HCT116 (cell line): ENCODE measurements at regions not wholly inside any gene's neighbourhood (a gene's known extent, or its start where the extent isn't known, plus 50 kb on each side); places are given as distances from the start of the nearest gene placed in this dataset.

ENCODE experiments used
- ATAC-seq: fragments of 200-7000 bp; cut with Tn5 transposase; 2 replicates; pipeline ENCODE4 v1.9.1; 2020; ENCODE audit warnings: mild to moderate bottlenecking, moderate library complexity
- BruUV-seq: library from RNA; stranded (reverse); fragments of 400-500 nt; replicated peaks from 2 replicates; lab custom pipeline; 2021; lab: Mats Ljungman, UMichigan
- CTCF ChIA-PET: fragments of 300-600 bp; sonication (Branson Sonifier 250); formaldehyde crosslinking; loops from one replicate; lab custom pipeline; 2021; ENCODE audit warnings: antibody characterized with exemption; lab: Charles Lee
- POLR2A ChIA-PET: fragments of 300-600, 350-600 bp; sonication (Branson Sonifier 250); formaldehyde crosslinking; loops from one replicate; lab custom pipeline; 2021; ENCODE audit warnings: antibody characterized with exemption; lab: Charles Lee
- RAD21 ChIA-PET, 2 experiments: fragments of 300-600 bp; sonication (Branson Sonifier 250); formaldehyde crosslinking; loops; one replicate each; lab custom pipeline; 2023; ENCODE audit warnings: low total read pairs in 2 of 2; ENCODE audit not compliant: uncharacterized antibody in 2 of 2, unreplicated experiment in 2 of 2, low non-redundant PET in 1 of 2; lab: Charles Lee
- DNase-seq: peaks from one replicate; pipeline ENCODE4 v3.0.0-alpha.2; 2010; ENCODE audit warnings: low read depth, low spot score
- H2AFZ ChIP-seq: fragments of 200-600 bp; shearing (Covaris generic), sonication (generic); 2 replicates; pipeline ENCODE4 v1.6.1; 2017; ENCODE audit warnings: low read depth, mixed run types, mixed read lengths, antibody characterized with exemption, low read length; ENCODE audit not compliant: poor library complexity, severe bottlenecking
- H3K27ac ChIP-seq: 2 replicates; pipeline ENCODE4 v1.5.1; 2012; ENCODE audit warnings: low read depth, low read length
- H3K27me3 ChIP-seq: fragments of 200-600 bp; sonication (generic); 2 replicates; pipeline ENCODE4 v1.6.1; 2016; ENCODE audit warnings: mixed run types, low read length, mixed read lengths; ENCODE audit not compliant: insufficient read depth
- H3K36me3 ChIP-seq, 2 experiments: fragments of 200-500 bp in 1 of 2; fragments of 200-600 bp in 1 of 2; sonication (Bioruptor generic) in 1 of 2; sonication (generic) in 1 of 2; 2 replicates each; pipeline versions ENCODE4 v1.5.1 to v1.6.1; 2014 to 2016; ENCODE audit warnings: low read length in 2 of 2, inconsistent platforms in 1 of 2, mixed read lengths in 1 of 2, mixed run types in 1 of 2; ENCODE audit not compliant: insufficient read depth in 2 of 2, control insufficient read depth in 1 of 2
- H3K4me1 ChIP-seq, 2 experiments: fragments of 200-600 bp in 1 of 2; sonication (generic) in 1 of 2; 2 replicates each; pipeline versions ENCODE4 v1.5.1 to v1.6.1; 2012 to 2017; ENCODE audit warnings: low read length in 2 of 2, inconsistent platforms in 1 of 2, mild to moderate bottlenecking in 1 of 2, mixed read lengths in 1 of 2, mixed run types in 1 of 2, moderate library complexity in 1 of 2; ENCODE audit not compliant: insufficient read depth in 2 of 2, control insufficient read depth in 1 of 2
- H3K4me2 ChIP-seq: fragments of 200-600 bp; sonication (generic); 2 replicates; pipeline ENCODE4 v1.6.1; 2017; ENCODE audit warnings: mixed run types, low read length, mixed read lengths
- H3K4me3 ChIP-seq, 2 experiments: fragments of 200-600 bp in 1 of 2; sonication (generic) in 1 of 2; replicated peaks in 1 of 2; 2 replicates each; pipeline ENCODE4 v1.5.1; 2011 to 2016; ENCODE audit warnings: low read length in 2 of 2, control low read depth in 1 of 2, low read depth in 1 of 2, mild to moderate bottlenecking in 1 of 2, mixed read lengths in 1 of 2, mixed run types in 1 of 2
- H3K79me2 ChIP-seq: fragments of 200-600 bp; sonication (generic); 2 replicates; pipeline ENCODE4 v1.6.1; 2017; ENCODE audit warnings: mild to moderate bottlenecking, mixed run types, low read length, moderate library complexity, mixed read lengths; ENCODE audit not compliant: insufficient read depth
- H3K9ac ChIP-seq: fragments of 200-600 bp; sonication (generic); 2 replicates; pipeline ENCODE4 v1.6.1; 2016; ENCODE audit warnings: low read length, mixed read lengths
- H3K9me2 ChIP-seq: fragments of 200-600 bp; sonication (generic), shearing (Covaris generic); 2 replicates; pipeline ENCODE4 v1.6.1; 2017; ENCODE audit warnings: mixed run types, mild to moderate bottlenecking, moderate library complexity; ENCODE audit not compliant: insufficient read depth
- H3K9me3 ChIP-seq, 2 experiments: fragments of 200-500 bp in 1 of 2; fragments of 200-600 bp in 1 of 2; sonication (Bioruptor generic) in 1 of 2; sonication (generic) in 1 of 2; 2 replicates each; pipeline ENCODE4 v1.6.1; 2014 to 2017; ENCODE audit warnings: low read length in 2 of 2, mixed read lengths in 2 of 2, inconsistent platforms in 1 of 2, low read depth in 1 of 2, mild to moderate bottlenecking in 1 of 2, mixed run types in 1 of 2, moderate library complexity in 1 of 2; ENCODE audit not compliant: control insufficient read depth in 1 of 2, insufficient read depth in 1 of 2
- H4K20me1 ChIP-seq: fragments of 200-600 bp; sonication (generic), shearing (Covaris generic); 2 replicates; pipeline ENCODE4 v1.6.1; 2017; ENCODE audit warnings: mixed run types, mild to moderate bottlenecking, moderate library complexity; ENCODE audit not compliant: insufficient read depth
- ATF3 ChIP-seq: IDR thresholded peaks from 2 replicates; pipeline ENCODE4 v1.6.1; 2012
- CBX3 ChIP-seq: IDR thresholded peaks from 2 replicates; pipeline ENCODE4 v1.6.1; 2012; ENCODE audit warnings: low read depth
- CEBPB ChIP-seq: IDR thresholded peaks from 2 replicates; pipeline ENCODE4 v1.6.1; 2012; ENCODE audit warnings: low read depth
- EZH2phosphoT487 ChIP-seq: fragments of 200-600 bp; IDR thresholded peaks from 2 replicates; pipeline ENCODE4 v1.6.1; 2018; ENCODE audit warnings: antibody characterized with exemption, borderline replicate concordance
- FOSL1 ChIP-seq: IDR thresholded peaks from 2 replicates; pipeline ENCODE4 v1.6.1; 2012; ENCODE audit warnings: low read depth
- JUND ChIP-seq: IDR thresholded peaks from 2 replicates; pipeline ENCODE4 v1.6.1; 2012
- MAX ChIP-seq: IDR thresholded peaks from 2 replicates; pipeline ENCODE4 v1.6.1; 2012
- POLR2A ChIP-seq: IDR thresholded peaks from 2 replicates; pipeline ENCODE4 v1.7.0; 2011; ENCODE audit warnings: borderline replicate concordance; ENCODE audit not compliant: insufficient read depth, insufficient read length; ENCODE audit errors: extremely low read depth
- POLR2AphosphoS5 ChIP-seq: IDR thresholded peaks from 2 replicates; pipeline ENCODE4 v1.6.1; 2011; ENCODE audit warnings: mild to moderate bottlenecking, low read depth, low read length, moderate library complexity
- SRF ChIP-seq: IDR thresholded peaks from 2 replicates; pipeline ENCODE4 v1.6.1; 2012; ENCODE audit warnings: low read depth
- ZFX ChIP-seq: fragments of 450-650 bp; IDR thresholded peaks from 2 replicates; pipeline ENCODE4 v1.6.1; 2017
- ZNF274 ChIP-seq: fragments of 200-500 bp; sonication (Bioruptor generic); IDR thresholded peaks from 2 replicates; pipeline ENCODE4 v1.6.1; 2014; ENCODE audit warnings: mild to moderate bottlenecking, low read depth, low read length, inconsistent platforms
- intact Hi-C: fragments of 100-400 bp; cut with micrococcal nuclease; formaldehyde crosslinking; loops from 2 replicates; pipeline ENCODE4 v1.10.0; 2022
- TF ChIP-seq, protein P1 (sequence below), 3 experiments: fragments of 200-600 bp in 1 of 3; sonication (generic) in 1 of 3; IDR thresholded peaks in 2 of 3; conservative IDR thresholded peaks in 1 of 3; 2 replicates each; pipeline ENCODE4 v1.5.1; 2012 to 2017; ENCODE audit warnings: low read depth in 2 of 3, low read length in 2 of 3, antibody characterized with exemption in 1 of 3, borderline replicate concordance in 1 of 3, control low read depth in 1 of 3, mild to moderate bottlenecking in 1 of 3, mixed read lengths in 1 of 3, mixed run types in 1 of 3, moderate library complexity in 1 of 3; ENCODE audit not compliant: insufficient read depth in 1 of 3

GRCh38 chr6:145042559-145042958, 692.8 kb downstream of the EPM2A start:
- H3K4me1 ChIP-seq: no peaks in the 10 kb centered on the region
- no peak overlapping the region for H3K27ac ChIP-seq
- TF ChIP-seq SRF: no peak
- TF ChIP-seq, protein P1, sequence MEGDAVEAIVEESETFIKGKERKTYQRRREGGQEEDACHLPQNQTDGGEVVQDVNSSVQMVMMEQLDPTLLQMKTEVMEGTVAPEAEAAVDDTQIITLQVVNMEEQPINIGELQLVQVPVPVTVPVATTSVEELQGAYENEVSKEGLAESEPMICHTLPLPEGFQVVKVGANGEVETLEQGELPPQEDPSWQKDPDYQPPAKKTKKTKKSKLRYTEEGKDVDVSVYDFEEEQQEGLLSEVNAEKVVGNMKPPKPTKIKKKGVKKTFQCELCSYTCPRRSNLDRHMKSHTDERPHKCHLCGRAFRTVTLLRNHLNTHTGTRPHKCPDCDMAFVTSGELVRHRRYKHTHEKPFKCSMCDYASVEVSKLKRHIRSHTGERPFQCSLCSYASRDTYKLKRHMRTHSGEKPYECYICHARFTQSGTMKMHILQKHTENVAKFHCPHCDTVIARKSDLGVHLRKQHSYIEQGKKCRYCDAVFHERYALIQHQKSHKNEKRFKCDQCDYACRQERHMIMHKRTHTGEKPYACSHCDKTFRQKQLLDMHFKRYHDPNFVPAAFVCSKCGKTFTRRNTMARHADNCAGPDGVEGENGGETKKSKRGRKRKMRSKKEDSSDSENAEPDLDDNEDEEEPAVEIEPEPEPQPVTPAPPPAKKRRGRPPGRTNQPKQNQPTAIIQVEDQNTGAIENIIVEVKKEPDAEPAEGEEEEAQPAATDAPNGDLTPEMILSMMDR (IDR thresholded peaks at IDR 0.05 in 2 of 3, conservative IDR thresholded peaks at IDR 0.05 in 1 of 3; ENCODE audit: borderline replicate concordance in 1 of 3, insufficient read depth in 1 of 3, low read depth in 2 of 3, low read length in 2 of 3): peak in 2 of 3 experiments; percentile 56 to 60; a peak in 4 of 6 replicates
- H3K79me2 ChIP-seq: no peaks in the 10 kb centered on the region
- no peak overlapping the region for H3K9ac ChIP-seq
- H3K9me3 ChIP-seq: no peaks in the 10 kb centered on the region
- CTCF ChIA-PET: interaction anchor here (0.6 to 1.7 kb wide), 2 partner anchors 27 to 1104 kb away, joined by 3 to 5 read pairs; no protein-coding TSS in a partner anchor
- H3K36me3 ChIP-seq: no peaks in the 10 kb centered on the region
- no peaks in the 10 kb centered on the region for H3K9me2 ChIP-seq
- intact Hi-C loops: no loop called here
- BruUV-seq: no TSS peak
- H3K4me2 ChIP-seq: no peak overlapping the region
- no peaks in the 10 kb centered on the region for H3K27me3 ChIP-seq
- POLR2A ChIA-PET: no interaction called here
- H3K4me3 ChIP-seq: no peak overlapping the region
- DNase-seq: no peak
- RAD21 ChIA-PET: no interaction called here
- H2AFZ ChIP-seq: peak overlapping the region; percentile 63
- H4K20me1 ChIP-seq: no peaks in the 10 kb centered on the region
- ATAC-seq: peak; percentile 92

GRCh38 chr6:145043926-145044500, 691.3 kb downstream of the EPM2A start:
- intact Hi-C loops: no loop called here
- Histone ChIP-seq H3K4me2 (no peak overlapping the region), H3K9me3 (no peaks in the 10 kb centered on the region), H3K9ac (no peak overlapping the region), H4K20me1 (no peaks in the 10 kb centered on the region), H3K27me3 (no peaks in the 10 kb centered on the region), H3K9me2 (no peaks in the 10 kb centered on the region), H3K36me3 (no peaks in the 10 kb centered on the region), H3K4me1 (no peaks in the 10 kb centered on the region), H3K4me3 (no peak overlapping the region), H2AFZ (no peak overlapping the region), H3K79me2 (no peaks in the 10 kb centered on the region), H3K27ac (no peak overlapping the region)
- BruUV-seq: no TSS peak
- ChIA-PET CTCF (interaction anchor here (0.7 kb wide), 1 partner anchor 660 kb away, joined by 3 read pairs; no protein-coding TSS in a partner anchor), POLR2A (no interaction called here), RAD21 (no interaction called here)
- DNase-seq (no peak), ATAC-seq (no peak)
- TF ChIP-seq JUND (no peak), POLR2AphosphoS5 (no peak), MAX (no peak), EZH2phosphoT487 (no peak), ZNF274 (no peak), ZFX (no peak), ATF3 (no peak), FOSL1 (no peak), CBX3 (no peak), SRF (no peak), CEBPB (no peak), POLR2A (no peak)
- TF ChIP-seq, protein P1 (IDR thresholded peaks at IDR 0.05 in 2 of 3, conservative IDR thresholded peaks at IDR 0.05 in 1 of 3; ENCODE audit: borderline replicate concordance in 1 of 3, insufficient read depth in 1 of 3, low read depth in 2 of 3, low read length in 2 of 3): no peak
